Stimulated activated CD4-positive, alpha-beta T cell treated with anti-CD3 and anti-CD28 coated beads, Interleukin-4, amount 100 ng/mL, for 4 hours (primary cell): ENCODE measurements at regions not wholly inside any gene's neighbourhood (a gene's known extent, or its start where the extent isn't known, plus 50 kb on each side); places are given as distances from the start of the nearest gene placed in this dataset.

Experiments
- DNase-seq, 2 experiments: peaks; one replicate each; pipeline ENCODE4 v3.0.0-alpha.2; 2020

DNA sequence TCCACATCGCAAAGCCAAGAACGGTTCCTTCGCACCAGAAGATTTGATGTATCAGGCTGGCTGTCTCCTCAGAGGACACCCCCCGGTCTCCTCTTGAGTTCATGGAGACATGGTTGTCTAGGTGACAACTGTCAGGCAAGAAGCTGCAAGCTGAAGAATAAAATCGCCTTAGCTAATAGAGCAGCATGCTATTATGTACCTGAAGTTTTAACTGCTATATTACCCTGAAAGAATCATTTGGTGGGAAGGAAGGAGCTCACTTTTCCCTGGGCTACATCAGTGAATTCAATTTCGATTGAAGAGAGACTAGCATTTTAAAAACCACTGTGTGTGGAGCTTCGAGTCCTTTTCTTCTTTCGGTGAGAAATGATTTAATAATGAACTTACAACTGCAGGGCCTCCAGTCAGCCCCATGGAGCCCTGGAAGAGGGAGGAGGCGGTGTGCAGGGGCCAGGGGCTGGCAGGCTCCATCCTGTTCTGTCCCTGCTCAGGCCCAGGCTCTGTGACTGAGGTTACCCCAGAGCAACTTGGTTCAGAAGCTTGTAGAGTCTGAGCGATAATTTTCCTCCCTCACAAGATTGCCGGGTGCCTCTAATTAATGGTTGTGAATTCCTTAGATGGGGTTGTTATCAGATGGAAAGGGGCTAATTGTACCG lies 191.3 kb downstream of the MID1IP1 start:
- no peak for DNase-seq

DNA sequence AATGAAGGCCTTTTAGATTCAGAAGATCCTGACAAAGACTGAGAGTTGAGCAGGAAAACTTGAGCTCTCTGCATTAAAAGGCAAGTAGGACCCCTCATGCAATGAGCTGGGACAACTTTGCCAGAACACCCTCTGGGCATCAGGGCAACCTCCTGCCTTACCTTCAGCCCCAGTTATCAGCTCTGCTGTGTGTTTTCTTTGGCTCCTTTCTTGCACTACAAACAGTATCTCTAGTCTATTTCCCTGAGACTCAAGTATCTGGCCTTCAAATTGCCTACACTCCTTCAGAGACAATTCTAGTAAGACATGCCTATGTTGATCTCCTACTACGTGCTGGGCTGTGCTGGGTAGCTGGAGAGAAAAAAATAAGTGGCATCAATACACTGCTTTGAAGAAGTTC lies 192.2 kb downstream of the MID1IP1 start:
- DNase-seq, result no peak

DNA sequence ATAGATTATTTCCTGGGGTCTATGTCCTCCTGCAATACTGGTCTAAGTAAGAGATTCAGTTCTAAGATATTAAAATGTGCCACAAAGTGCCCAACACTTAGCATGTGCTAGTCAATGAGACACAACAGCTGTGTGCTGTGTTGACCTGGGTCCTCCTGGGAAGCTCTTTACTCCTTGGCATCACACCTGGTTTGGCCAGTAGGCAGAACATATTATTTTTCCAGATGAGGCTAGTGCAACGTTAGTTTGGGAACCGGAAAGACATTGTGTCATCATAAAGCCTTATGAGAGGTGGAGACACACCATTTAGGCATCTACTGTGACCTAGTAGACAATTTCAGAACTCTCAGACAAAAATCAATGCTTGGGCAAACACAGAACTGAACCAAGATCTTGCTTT lies 197.8 kb downstream of the MID1IP1 start:
- no peak for DNase-seq

DNA sequence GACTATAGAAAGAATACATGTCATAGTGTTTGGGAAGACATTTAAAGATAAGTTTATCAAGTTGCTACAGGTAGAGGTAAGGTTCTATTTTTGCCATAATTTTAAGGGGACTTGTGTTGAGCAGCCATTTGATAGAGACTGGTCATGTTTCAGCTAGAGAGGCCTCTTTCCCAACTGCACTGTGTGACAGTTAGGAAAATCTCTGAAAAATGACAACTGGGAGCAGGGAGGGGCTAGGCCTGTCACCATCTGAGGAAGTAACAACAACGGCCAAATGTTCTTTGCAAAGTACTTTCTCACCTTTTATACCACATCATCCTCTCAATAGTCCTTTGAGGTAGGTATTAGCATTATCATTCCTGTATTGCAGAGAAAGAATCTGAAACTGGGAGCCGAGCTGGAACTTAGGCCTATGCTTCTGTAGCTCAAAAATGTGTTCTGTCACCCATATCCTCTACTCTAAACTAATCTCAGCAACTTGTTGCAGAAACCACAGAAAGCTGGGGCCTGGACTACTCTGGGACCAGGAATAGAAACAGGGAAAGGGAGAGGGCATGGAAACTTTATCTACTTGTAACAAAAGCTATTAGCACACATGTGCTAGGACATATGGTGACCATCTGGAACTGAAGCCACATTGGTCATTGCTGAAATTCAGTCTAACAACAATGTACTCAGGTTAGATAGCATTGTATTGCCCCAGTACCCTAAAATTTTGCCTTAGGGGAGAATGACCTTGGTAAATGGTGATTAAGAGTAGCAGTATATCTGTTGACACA lies 198.9 kb downstream of the MID1IP1 start:
- DNase-seq, result no peak

DNA sequence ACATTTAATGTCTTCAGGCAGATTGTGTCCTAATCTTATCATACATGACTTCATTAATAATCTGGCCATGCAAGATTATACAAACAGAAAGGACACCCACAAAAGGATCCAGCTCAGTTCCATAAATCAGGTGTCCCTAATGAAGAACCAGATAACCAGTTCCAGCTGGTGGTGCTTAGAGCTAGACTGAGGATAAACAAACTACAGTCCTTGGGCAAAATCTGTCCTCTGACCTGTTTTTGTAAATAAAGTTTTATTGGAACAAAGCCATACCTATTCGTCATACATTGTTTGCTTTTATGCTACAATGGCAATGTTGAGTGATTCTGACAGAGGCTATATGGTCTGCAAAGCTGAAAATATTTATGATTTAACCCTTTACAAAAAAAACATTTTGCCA lies 199.5 kb downstream of the MID1IP1 start:
- no peak for DNase-seq

DNA sequence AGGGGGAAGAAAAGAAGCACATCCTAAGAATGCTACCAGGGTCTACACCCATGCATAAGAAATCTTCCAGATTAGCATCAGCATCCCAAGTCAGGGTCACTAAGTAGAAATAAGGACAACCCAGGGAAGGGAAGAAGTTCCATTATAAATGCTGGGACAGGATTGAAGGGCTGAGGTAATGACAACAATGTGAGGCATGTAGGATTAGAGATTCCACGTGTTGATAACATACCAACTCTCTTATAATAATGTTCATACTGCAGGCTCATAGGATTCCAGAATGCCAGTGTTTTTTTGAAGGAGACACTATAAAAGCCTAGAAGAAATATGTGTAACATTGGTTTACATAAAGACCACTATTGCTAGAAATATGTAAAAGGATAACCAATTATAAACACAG lies 201.2 kb downstream of the MID1IP1 start:
- no peak for DNase-seq

DNA sequence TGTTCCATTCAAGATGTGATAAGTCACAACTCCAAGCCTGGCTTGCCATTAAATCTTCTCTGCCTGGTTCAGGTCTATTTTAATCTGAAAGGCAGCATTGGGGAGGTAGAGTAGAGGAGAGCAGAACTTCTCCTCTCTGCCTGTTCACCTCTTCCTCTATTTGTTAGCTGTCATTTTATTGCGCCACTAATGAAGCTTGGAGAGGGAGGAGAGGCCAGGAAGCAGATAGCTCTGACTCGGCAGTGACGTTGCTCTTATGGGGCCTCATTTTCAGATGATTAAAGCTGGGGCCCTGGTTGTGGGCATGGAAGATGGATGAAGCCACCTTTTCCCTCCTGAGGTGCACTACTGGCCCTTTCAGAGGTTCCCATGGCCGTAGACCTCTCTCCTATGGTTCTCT lies 207.3 kb downstream of the MID1IP1 start:
- no peak for DNase-seq

DNA sequence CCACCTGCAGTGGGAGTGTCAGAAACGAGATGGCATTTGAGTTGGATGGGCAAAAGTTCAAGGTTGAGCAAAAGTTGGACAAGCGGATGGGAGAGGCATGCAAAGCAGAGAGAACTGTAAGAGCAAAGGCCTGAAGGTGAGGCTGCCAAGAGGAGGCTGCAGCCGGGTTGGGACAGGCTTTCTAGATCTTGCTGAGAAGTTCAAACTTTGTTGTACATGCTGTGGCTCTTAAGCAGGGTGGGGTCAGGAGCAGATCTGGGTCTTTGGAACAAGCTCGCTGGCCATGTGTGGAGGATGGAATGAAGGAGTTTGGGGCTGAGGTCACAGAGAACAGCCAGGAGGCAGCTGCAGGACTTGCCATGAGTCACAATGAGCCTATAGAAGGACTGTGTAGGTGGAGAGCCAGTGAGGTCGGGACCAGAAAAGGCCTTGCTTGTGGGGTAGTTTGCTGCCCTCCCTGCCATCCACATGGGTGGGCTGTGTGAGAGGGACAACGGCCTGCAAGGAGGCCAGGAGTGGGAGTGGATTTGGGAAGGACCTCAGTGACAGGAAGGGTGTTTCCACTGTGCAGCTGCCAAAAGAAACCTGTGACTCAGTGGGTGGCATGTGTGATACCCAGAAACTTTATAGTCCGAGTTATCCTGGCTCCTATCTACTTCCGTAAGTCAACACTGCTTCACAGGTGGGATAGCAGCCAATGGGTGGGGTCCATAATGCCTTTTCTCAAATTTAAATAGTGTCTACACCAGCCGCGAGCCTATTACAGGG lies 210.4 kb downstream of the MID1IP1 start:
- no peak for DNase-seq

DNA sequence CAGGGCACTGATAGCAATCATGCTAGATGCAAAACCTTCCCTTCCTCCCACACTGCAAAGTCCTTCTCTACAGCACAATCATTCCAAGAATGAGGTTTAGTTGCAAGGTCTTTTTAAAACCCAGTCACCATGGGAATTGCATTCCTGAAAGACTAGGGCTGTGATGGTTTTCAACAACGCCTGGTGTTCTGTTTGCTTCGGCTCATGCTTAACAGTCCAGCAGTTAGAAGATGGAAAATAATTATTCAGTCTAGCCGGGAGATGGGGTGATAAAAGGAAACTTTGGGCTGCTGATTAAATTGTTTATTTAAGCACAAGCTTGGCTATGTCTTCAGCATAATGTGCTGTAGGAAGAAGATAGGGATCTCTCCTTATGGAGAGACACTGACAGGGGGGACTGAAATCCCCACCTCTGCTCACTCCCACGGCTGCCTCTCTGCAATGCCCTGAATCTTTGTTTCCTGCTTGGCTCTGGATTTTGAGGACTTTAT lies 211.4 kb downstream of the MID1IP1 start:
- no peak for DNase-seq

DNA sequence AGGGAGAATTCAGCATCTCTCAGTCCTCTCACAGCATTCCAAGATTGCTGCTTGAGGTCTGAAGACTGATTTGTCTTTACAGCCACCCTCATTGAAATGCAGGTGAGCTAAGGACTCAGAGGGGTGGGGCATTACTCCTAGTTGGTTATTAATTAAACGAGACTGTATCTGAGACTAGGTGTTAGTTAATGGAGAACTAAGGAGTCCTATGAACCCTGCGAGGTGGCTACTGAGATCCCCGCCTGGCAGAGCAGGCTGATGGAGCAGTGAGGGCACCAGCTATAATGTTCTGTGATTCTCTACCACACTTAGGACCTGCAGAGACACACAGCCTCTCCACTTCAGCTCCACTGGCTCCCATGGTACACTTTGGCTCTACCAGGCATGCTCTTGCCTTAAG lies 215.3 kb downstream of the MID1IP1 start:
- DNase-seq, result no peak

DNA sequence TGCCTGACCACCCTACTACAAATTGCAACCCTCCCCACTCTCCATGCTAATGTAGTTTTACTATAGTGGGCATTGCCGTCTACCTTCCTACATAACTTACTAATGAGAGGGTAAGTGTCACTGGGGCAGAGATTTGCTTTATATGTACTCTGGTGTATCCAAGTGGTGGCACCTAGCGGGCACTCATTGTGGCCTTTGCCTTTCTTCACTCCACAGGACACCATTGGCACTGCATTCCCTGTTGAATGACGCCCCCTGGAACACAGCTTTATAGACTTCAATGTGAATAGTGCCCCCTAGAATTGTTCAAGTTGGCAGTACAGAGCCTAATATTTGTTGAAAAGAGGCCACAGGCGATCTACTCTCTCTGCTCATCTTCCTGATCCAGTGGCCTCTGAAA lies 215.8 kb downstream of the MID1IP1 start:
- DNase-seq, result no peak

DNA sequence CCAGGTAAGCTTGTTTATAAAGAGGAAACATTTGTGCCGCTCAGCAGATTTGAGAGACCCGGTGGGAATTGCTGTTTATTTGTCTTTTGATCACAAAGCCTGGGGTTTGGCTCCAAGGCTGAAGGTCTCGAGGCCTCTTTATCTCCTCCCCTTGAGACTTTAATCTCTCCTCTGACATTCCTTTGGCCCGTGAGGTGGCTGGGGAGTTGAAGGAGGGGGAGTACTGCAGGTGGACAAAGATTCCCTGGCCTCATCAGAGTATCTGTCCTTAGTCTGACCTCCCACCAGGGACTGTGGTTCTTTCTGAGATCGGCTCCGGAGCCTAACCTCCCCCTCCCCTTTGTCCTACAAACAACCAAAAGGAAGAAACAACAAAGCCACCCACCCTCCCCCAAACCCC lies 216.5 kb downstream of the MID1IP1 start:
- DNase-seq, result no peak

DNA sequence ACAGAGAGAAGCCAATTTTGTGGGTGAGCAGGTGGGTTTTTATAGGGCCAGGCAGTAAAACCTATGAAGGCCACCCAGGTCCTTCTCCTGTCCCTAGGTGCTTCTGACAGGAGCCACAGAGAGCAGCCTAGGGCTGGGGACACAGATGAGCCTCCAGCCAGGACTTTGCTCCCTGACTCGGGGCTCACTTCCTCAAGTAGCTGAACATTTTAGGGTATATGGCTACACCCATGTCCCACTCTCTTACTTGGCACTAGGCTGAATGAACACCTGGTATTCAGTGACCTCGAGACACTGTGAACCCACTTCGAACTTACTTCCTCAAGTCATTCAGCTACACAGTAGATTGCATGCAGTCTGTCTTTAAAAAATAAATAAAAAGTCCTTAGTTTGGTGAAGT lies 217.3 kb downstream of the MID1IP1 start:
- DNase-seq, result no peak

DNA sequence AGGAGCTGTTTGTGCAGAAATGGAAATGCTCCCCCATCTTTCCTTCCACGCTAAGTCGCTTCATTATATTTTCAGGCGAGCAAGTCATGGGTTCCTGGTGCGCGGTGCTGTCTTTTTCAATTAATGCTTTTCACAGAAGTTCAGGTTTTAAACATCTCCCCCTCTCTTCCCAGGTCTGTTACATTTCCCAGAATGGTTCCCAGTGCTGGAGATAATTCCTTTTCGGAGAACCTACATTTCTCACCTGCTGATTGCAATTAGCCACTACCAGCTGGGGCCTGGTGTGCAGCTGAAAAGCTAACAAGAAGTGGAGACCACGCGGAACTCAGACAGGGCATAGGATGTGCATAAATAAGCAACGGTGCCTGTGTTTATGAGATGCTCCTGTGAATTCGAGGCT lies 217.8 kb downstream of the MID1IP1 start:
- no peak for DNase-seq

DNA sequence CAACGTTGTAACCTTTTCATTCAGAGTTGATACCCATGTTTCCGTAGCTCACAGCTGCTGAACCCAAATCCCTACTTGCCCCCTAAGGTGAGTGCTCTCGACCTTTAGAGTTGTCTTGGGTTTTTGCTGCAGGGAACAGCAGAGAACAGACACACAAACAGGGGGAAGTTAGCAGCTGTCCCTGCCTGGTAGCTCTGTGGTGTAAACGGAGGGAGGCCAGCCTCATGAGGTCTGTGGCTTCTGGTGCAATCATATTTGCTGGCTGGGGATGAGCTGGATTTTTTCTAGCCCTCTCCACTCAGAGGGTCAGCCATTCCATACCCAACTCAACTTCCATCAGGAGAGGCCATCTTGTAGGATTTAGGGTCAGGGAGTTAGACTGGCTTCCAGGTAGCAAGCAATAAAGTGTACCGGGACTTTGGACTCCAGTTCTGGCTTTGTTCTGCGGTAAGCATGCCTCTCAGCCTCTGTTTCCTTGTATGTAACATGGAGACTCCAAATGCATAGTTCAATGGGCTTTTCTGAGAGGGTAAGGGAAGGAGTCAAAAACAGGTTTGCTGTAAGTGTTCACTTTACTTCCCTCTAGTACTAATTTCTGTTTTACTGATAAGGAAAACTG lies 218.9 kb downstream of the MID1IP1 start:
- no peak for DNase-seq

DNA sequence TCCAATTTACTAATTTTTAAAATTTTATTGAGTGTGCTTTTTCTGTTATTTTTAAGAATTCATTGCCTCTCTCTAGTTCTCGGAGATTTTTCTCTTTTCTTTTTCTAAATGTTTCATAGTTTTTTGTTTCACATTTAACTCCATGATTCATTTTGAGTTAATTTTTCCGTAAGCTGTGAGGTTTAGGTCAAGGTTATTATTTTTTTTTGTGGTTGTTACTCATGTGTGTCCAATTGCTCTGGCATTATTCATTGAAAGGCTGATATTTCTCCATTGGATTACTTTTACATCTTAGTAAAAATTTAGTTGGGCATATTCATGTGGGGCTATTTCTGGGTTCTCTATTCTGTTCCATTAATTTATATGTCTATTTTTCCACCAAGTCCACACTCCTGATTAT lies 220.8 kb downstream of the MID1IP1 start:
- no peak for DNase-seq

DNA sequence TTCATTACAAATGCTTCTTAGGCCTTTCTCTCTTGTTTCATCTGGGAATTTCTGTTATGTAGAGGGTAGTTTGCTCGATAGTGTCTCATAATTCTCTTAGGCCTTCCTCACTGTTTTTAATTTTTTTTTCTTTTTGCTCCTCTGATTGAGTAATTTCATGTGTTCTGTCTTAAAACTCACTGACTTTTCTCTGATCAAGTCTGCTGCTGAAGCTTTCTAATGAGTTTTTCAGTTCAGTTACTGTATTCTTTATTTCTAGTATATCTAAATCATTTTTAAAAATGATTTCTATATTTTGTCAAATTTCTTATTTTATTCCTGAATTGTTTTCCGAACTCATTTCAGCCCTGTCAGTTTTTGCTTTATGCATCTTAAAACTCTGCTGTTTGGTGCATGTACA lies 228.0 kb downstream of the MID1IP1 start:
- DNase-seq, result no peak

DNA sequence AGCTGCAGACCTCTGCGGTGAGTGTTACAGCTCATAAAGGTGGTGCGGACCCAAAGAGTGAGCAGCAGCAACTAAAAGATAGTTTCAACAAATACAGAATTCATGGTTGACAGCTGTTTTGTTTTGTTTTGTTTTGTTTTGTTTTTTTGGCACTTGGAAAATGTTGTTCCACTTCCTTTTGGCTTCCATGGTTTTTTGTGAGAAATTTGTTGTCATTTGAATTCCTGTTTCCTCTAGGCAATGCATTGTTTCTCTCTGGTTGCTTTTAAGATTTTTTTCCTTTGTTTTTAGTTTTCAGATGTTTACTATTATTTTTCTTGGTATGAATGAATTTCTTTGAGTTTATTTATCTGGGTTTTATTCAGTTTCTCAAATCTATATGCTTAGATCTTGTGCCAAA lies 229.4 kb downstream of the MID1IP1 start:
- no peak for DNase-seq

DNA sequence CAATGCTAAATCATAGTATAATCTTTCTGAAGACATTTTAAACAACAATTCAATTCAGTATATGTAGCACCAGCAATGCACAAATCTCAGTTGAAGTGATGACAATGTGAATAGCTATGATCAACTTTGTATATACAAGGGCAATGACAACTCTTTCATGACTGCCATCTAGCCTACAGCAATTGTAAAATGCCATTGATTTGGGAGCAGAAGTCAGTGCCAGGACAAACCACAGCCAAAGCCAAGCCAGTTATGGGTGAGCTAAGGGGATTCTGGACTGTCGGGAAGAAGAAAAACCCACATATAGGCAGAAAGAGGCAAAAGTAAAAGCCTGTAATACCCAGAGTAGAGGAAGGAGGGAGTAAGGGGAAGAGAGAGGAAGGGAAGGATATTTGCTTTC lies 238.6 kb downstream of the MID1IP1 start:
- DNase-seq, result no peak

DNA sequence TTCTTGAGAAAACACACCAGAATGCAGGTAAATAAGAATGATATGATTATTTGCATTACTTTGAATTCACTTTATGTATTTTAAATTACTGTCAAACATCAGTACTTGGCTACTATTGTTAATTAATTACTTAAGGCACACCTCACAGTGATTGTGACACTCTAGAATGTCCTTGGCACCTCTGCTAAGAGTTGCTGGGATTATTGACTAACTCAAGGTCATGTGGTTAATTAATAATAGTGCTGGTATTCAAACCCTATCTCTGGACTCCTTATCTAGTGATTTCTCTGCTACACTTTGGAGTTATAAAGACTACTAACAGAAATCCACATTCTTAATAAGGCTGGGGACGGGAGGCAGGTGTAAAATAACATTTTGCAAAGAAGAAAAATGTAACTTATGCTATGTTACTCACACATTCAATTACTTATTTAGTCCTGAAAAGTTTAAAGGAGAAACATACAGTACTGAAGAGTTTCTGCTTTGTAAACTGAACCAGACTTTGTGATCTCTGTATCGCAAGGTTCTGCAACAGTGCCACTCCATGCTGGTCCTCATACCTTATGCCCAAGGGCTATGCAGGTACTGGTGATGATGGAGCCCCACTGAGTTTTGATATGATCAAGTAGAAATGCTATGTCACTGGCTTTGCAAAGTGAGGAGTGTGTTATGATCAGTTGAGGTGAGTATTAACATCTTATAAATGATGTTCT lies 242.7 kb downstream of the MID1IP1 start:
- no peak for DNase-seq

DNA sequence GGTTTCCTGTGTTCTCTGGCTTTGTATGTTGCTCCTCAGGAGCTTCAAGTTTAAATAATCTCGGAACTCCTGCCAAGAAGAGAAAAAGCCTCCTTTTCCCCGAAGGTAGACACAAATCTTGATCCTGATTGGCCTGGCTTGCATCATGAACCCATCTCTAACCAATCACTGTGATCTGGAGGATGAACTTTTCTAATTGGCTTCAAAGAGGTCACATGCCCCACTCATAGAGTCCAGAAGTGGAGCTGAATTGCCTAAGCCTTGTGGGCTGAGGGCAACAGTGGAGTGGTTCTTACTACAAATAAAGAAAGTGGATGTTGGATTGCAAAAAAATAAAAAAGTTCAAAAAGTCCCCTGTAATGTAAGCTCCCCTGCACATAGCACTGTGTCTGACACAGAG lies 245.9 kb downstream of the MID1IP1 start:
- DNase-seq, result no peak

DNA sequence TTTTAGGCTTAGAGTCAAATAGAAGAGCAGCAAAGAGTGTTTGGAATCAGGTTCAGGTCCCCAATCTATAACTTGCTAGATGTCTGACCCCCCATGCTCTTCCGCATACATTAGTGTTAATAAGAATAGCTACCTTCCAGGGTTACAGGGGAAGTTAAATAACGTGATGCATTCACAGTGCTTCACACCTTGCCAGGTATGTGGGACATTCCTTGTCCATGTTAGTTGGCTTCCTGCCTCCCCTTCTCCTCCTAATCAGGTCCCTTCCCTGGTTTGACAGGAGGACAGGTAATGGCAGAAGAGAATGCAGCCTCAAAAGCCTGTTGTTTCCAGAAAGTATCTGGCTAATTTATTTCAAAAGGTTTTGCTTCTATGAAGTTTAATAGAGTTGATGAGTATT lies 248.7 kb downstream of the MID1IP1 start:
- DNase-seq, result no peak

DNA sequence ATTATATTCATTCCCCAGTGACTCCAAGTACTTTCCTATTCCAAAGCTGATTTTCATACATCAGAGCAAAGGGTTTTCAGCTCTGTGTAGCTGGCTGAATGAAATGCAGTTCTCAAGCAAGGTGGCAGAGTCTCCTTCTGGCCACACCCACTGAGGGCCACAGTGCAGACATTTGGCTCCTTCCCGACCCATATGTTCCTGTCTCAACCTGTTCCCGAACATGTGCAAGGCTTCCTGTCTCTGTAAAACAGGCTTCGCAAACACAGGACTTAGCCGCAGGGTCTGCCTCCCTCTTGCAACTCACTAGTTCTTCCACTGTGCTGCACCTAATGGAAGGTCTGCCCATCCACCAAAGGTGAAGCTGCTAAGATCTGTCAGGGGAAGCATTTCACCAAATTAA lies 249.2 kb downstream of the MID1IP1 start:
- DNase-seq, result no peak
